ENCODE measurements at regions not wholly inside any gene's neighbourhood (a gene's known extent, or its start where the extent isn't known, plus 50 kb on each side); places are given as distances from the start of the nearest gene placed in this dataset.

DNA sequence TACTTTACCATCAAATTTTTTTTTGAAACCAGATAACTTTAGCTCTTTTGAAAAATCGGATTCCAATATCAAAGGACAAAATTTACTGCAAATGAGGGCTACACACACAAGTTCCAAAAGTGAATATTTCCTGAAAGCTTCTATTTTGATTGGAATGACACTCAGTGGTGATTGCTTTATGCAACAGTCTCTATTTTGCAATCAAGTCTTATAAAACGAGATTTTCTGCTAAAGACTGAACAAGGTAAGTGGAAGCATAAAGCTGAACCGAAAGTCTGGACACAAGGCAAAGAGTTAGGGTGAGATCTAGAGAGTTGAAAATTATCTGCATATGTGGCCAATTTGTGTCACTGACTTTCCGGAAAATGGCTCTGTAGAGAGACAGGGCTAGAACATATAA is 145.0 kb upstream of the OSR1 start:
- DNase-seq (ENCODE audit: low read depth in 3 of 3), result no peak

- DNase-seq (ENCODE audit: low read depth in 3 of 3), result no peak
These were observed 141.7 kb upstream of the OSR1 start for GRCh38 chr2:19500126-19500525.

DNA sequence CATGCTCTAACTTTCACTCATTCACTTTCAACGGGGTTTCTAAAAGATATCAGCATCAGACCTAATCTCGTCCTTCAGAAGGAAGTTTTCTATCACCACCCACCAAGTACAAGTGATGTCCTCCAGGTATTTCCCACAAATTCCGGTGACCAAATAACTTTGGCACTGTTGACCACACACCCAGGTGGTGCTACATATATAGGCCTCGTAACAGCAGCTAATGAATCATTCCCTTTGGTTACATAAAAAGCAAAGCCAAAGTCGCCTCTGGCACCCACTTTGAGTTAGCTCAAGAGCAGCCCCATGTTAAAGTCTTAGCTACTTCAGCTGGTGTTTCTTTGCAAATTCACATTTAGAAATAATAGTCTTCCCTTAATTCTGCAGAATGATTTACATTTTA is 138.2 kb upstream of the OSR1 start:
- no peak for DNase-seq (ENCODE audit: low read depth in 3 of 3)

- DNase-seq (ENCODE audit: low read depth in 3 of 3), result no peak
These were observed 135.8 kb upstream of the OSR1 start for GRCh38 chr2:19494241-19494640.

DNA sequence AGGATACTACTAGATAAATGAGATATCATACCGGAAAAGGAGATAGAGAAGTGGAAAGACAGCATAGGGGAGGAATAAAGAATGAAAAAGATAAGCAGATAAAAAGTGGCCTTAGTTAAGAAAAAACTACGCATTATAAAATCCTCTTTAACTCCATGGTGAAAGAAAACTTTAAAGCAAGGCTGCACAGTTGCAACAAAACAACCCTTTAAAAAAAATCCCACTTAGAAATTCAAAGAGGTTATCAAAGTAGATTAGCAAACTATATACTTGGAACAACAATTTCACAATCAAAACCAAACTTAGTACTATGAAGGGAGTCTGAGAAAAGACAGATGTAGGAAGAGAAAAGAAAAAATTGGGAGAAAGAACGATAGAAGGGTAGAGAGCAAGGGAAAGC is 133.4 kb upstream of the OSR1 start:
- DNase-seq (ENCODE audit: low read depth in 3 of 3), result no peak

DNA sequence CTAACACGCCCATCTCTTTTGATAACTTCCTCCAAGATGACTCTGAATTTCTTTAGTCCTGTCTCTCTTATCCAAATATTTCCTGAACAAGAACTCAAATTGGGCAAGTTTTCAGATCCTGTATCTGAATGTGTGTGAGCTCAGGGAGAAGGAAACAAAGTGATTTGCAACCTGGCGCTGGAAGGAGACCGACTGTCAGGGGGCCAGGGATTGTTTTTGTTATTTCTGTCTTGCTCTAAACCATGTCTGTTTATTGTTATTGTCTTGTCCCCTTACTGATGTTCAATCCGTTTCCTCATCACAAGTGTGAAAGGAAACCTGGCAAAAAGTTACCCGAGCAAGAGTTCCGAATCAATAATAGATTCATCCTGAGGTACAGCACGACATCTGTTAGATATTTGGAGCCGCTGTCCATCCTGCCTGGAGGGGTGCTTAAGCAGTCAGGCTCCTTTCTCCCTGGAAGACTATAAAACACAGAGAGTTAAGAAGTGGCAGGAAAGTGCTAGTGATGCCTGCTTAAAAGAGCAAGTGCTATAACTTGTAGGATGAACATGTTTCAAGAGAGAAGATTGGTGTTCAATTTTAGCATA is 132.5 kb upstream of the OSR1 start:
- DNase-seq (ENCODE audit: low read depth in 3 of 3), result no peak

DNA sequence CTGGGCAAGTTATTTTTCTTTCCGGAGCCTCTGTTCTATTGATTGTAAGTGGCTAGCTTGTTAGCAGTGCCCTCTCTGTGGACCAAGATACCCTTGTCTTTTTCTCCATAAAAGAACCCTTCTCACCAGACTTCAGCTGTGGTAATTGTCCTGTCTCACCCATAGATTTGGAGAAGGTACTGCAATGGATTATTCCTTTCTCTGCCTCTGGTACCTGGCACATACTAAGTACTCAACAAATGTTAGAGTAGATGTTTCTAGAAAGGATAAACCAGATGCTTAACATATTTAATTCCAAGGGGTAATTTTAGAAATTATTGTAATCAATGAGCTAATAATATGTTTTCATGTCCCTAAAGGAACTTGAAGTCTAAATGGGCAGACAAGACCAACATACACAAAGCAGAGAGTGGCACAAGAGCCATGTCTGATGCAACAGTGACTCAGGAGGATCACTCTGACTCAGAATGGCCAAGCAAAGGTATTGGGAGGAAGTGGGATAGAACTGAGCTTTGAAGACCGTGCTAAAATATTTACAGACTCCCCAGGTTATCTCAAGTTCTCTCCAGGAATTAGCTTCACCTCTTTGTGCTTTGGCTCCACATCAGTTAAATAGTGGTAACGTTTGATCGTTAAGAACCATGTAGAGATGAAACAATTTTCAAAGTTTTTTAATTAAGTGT is 129.7 kb upstream of the OSR1 start:
- no peak for DNase-seq (ENCODE audit: low read depth in 3 of 3)

DNA sequence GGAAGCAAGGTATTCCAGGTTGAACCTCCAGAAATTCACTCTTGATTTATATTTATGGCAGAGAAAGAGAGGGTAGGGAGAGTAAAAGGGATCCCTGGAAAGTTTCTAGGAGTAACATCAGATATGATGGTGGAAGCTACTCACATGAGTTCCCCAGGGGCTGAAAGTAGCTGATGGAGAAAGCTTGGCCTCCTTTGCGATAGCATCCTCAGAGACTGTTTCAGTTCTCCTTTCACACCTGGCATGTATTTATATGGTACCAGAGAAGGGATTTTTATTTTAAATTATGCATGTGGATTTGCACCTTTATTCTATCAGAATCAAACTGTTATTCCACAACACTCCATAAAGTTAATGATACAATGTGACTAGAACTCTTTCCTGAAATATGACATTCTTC is 126.3 kb upstream of the OSR1 start:
- no peak for DNase-seq (ENCODE audit: low read depth in 3 of 3)

DNA sequence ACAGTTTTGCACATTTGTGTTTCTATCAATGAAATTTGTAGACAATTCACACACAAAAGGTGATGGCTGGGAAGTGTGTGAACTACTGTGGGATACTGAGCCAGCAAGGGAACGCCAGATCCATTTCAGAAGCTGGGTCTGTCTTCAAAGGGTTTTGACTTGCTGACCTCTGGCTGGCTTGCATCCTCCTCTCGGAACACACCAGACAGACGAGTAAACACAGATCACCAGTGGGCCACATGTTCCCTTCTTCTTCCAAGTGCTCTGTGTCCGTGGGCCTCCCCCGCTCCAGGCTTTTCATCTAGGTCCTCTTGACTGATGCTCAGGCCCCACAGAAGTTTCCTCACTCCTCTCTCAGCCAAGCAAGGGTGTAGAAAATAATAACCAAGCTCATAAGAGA is 122.2 kb upstream of the OSR1 start:
- no peak for DNase-seq (ENCODE audit: low read depth in 3 of 3)

DNA sequence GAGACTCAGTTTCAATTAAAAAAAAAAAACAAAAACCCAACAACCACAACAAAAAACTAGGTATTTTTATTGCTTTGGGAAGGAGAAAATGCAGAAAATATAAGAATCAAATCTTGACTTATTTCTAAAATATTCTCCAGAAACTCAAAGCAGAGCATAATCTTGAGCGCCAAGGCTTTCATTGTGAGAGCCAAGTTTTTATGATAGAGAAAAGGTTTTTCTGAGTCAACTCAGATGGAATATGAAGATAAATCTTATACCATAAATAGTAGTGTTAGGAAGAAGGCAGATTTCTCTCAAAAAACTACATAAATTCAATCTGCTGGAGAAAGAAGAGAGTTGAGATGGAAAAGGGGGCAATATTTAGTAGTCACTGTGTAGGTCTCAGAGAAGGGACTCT is 121.2 kb upstream of the OSR1 start:
- DNase-seq (ENCODE audit: low read depth in 3 of 3), result no peak

DNA sequence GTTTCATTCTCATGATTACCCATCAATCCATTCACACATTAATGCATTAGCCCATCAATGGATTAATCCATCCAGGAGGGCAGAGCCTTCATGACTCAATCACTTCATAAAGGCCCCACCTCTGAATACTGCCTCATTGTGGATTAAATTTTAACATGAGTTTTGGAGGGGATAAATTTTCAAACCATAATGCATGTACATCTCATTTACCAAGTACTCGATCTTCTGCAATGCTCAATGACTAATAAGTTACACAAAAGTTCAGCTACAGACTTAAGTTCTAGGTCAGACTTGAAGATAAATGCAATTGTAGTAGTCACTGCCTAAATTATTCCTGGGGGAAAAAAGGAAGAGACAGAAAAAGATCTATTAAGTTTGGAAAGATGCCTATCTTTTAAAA is 120.0 kb upstream of the OSR1 start:
- DNase-seq (ENCODE audit: low read depth in 3 of 3), result no peak

- no peak for DNase-seq (ENCODE audit: low read depth in 3 of 3)
These were observed 117.9 kb upstream of the OSR1 start for GRCh38 chr2:19476327-19476726.

GRCh38 chr2:19474128-19474527 is 115.7 kb upstream of the OSR1 start:
- peak in 2 of 3 experiments; percentile 1 to 2 for DNase-seq (ENCODE audit: low read depth in 3 of 3)

DNA sequence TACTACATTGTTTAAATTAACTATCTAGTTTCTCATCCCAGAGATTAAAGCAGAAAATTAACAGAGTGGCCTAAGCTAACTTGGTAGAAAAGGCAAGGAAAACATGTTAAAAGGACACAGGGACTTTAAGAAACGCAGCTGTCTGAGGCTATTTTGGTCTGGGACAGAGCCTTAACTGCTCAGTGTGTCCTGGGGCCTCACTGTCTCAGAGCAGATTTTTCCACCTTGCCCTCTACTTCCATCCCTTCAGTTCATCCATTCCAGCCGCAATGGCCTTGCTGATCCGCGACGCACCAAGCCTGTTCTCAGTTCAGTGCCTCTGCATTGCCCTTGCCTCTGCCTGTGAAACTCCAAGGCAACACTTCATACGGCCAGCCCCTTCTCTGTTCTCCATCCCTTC is 114.9 kb upstream of the OSR1 start:
- DNase-seq (ENCODE audit: low read depth in 3 of 3), result no peak

GRCh38 chr2:19472391-19472978 is 114.1 kb upstream of the OSR1 start:
- no peak for DNase-seq (ENCODE audit: low read depth in 3 of 3)

GRCh38 chr2:19471491-19471890 is 113.1 kb upstream of the OSR1 start:
- no peak for DNase-seq (ENCODE audit: low read depth in 3 of 3)

DNA sequence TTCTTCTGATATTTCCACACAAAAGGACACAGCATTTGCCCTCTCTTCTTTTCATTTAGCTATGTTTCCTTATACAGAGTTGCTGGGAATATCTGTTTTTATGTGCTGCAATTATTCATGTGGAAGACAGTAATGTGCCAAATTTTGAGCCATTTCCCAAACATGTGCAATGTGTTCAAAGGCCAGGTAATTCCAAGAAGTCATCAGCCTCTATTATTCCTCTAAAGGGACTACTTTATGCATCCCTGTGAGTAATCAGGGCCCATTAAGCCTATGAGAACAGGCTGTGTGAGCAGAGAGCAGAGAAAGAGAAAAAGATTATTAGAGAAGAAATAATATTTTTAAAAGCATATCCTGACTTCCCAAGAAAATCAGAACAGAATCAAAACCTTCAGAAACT is 107.6 kb upstream of the OSR1 start:
- DNase-seq (ENCODE audit: low read depth in 3 of 3), result no peak

DNA sequence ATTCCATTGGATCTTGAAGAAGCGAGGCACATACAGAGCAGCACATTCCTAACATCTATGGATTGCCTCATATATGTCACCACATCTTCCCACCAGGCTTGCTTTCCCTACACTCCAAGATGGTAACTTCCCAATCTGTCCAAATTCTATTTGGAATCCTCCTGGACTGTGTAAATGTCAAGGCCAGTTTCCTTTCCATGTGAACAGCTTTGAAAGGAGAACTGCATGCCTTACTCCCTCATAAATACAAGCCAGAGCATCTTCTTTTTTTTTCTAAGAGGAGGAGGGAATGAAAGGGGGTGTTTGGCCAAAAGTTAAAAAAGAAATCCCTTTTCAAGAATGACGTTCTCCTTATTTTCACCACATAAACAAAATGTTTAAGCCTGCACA is 103.8 kb upstream of the OSR1 start:
- DNase-seq (ENCODE audit: low read depth in 3 of 3), result no peak

GRCh38 chr2:19461504-19462255 is 103.3 kb upstream of the OSR1 start:
- no peak for DNase-seq (ENCODE audit: low read depth in 3 of 3)

DNA sequence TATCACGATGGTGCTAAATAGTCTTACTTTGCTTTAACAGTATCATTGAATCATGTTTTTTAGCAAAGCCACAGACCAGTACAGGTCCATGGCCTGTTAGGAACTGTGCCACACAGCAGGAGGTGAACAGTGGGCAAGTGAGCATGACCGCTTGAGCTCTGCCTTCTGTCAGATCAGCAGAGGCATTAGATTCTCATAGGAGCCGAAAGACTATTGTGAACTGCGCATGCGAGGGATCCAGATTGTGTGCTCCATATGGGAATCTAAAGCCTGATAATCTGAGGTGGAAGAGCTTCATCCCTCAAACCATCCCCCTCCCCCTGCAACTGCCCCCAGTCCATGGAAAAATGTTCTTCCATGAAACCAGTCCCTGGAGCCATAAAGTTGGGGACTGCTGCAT is 102.3 kb upstream of the OSR1 start:
- no peak for DNase-seq (ENCODE audit: low read depth in 3 of 3)

- no peak for DNase-seq (ENCODE audit: low read depth in 3 of 3)
These were observed 100.1 kb upstream of the OSR1 start for GRCh38 chr2:19458427-19459003.

GRCh38 chr2:19457809-19458208 is 99.4 kb upstream of the OSR1 start:
- no peak for DNase-seq (ENCODE audit: low read depth in 3 of 3)

Measured in stimulated activated CD4-positive, alpha-beta T cell treated with anti-CD3 and anti-CD28 coated beads, TNF-alpha, amount 100 ng/mL, for 24 hours (primary cell).